Lower leg skin (tissue), 4 donors: ENCODE measurements at regions not wholly inside any gene's neighbourhood (a gene's known extent, or its start where the extent isn't known, plus 50 kb on each side); places are given as distances from the start of the nearest gene placed in this dataset.
A peak's percentile ranks its signal among the peaks of the same experiment; 100 is the strongest.

Experiments used
- DNase-seq, 2 donors: peaks; one replicate each; pipeline ENCODE4 v3.0.0-alpha.2; 2019; ENCODE audit warnings: low spot score in 2 of 2
- H3K4me3 ChIP-seq: fragments of 200-600 bp; sonication (generic); 2 replicates; pipeline ENCODE4 v1.5.1; 2017; ENCODE audit warnings: mild to moderate bottlenecking, low read depth; ENCODE audit not compliant: poor library complexity, severe bottlenecking
- POLR2A ChIP-seq, 2 donors: fragments of 450-650 bp; IDR thresholded peaks; one replicate each; pipeline ENCODE4 v1.6.1; 2016 to 2017; ENCODE audit warnings: antibody characterized with exemption in 2 of 2, mild to moderate bottlenecking in 1 of 2, moderate library complexity in 1 of 2
- WGBS, 2 donors: methylation state at CpG; one replicate each; pipeline ENCODE4 v1.1.5; 2018; 5-methylcytosine and 5-hydroxymethylcytosine counted together
- intact Hi-C: fragments of 100-400 bp; cut with DNase I; formaldehyde crosslinking; loops from one replicate; pipeline ENCODE4 v1.15.0; 2023; ENCODE audit warnings: low total_unique reads
- TF ChIP-seq, protein P1 (sequence below), 3 donors: fragments of 450-650 bp; IDR thresholded peaks; one replicate each; pipeline ENCODE4 v1.5.1; 2016; ENCODE audit warnings: antibody characterized with exemption in 3 of 3, mild to moderate bottlenecking in 3 of 3, moderate library complexity in 2 of 3

- intact Hi-C loops: loop anchor here (10.0 kb wide), 1 partner anchor 262 kb away; no protein-coding TSS in a partner anchor
- TF ChIP-seq, protein P1, sequence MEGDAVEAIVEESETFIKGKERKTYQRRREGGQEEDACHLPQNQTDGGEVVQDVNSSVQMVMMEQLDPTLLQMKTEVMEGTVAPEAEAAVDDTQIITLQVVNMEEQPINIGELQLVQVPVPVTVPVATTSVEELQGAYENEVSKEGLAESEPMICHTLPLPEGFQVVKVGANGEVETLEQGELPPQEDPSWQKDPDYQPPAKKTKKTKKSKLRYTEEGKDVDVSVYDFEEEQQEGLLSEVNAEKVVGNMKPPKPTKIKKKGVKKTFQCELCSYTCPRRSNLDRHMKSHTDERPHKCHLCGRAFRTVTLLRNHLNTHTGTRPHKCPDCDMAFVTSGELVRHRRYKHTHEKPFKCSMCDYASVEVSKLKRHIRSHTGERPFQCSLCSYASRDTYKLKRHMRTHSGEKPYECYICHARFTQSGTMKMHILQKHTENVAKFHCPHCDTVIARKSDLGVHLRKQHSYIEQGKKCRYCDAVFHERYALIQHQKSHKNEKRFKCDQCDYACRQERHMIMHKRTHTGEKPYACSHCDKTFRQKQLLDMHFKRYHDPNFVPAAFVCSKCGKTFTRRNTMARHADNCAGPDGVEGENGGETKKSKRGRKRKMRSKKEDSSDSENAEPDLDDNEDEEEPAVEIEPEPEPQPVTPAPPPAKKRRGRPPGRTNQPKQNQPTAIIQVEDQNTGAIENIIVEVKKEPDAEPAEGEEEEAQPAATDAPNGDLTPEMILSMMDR (IDR thresholded peaks at IDR 0.05): no peak
- no peak for TF ChIP-seq POLR2A (IDR thresholded peaks at IDR 0.05)
These were observed 80.4 kb upstream of the ZCCHC2 start for GRCh38 chr18:62442391-62442790.

GRCh38 chr18:62445386-62445917 is 77.4 kb upstream of the ZCCHC2 start:
- intact Hi-C loops: loop anchor here (10.0 kb wide), 1 partner anchor 259 kb away; no protein-coding TSS in a partner anchor
- no peak overlapping the region for H3K4me3 ChIP-seq
- TF ChIP-seq, protein P1 (IDR thresholded peaks at IDR 0.05): no peak
- TF ChIP-seq POLR2A (IDR thresholded peaks at IDR 0.05): no peak
- DNase-seq: no peak
- WGBS, 2 donors: 52 to 57% methylated on average over 4 of the region's 4 CpGs

More at GRCh38 chr18:62442391-62442790, 80.4 kb upstream of the ZCCHC2 start:
- DNase-seq: peak in 1 of 2 donors; percentile 76
- WGBS, 2 donors: 99 to 100% methylated on average over 9 to 10 of the region's 10 CpGs
- H3K4me3 ChIP-seq: no peak overlapping the region

GRCh38 chr18:62446511-62446910 is 76.3 kb upstream of the ZCCHC2 start:
- no peak for DNase-seq
- intact Hi-C loops: loop anchor here (10.0 kb wide), 1 partner anchor 258 kb away; no protein-coding TSS in a partner anchor
- TF ChIP-seq POLR2A (IDR thresholded peaks at IDR 0.05): no peak
- TF ChIP-seq, protein P1 (IDR thresholded peaks at IDR 0.05): no peak
- no peak overlapping the region for H3K4me3 ChIP-seq
- 54 to 59% methylated on average over 2 of the region's 2 CpGs for WGBS, 2 donors

DNA sequence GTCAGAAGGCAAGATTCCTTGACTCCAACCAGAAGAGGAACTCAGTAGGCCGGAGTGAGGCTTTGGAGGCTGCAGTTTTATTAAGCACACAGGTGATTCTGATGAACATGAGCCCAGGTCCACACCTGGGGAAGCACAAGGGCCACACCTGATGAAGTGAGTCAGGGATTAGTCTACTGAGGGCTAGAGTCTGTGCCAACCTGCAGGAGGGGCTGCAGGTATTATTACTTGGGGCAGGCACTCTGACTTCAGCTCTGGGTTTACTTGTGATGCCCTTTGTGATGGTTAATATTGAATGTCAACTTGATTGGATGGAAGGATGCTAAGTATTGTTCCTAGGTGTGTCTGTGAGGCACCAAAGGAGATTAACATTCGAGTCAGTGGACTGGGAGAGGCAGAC is 75.2 kb upstream of the ZCCHC2 start:
- peak in 1 of 2 donors; percentile 64 for DNase-seq
- TF ChIP-seq POLR2A (IDR thresholded peaks at IDR 0.05): no peak
- TF ChIP-seq, protein P1 (IDR thresholded peaks at IDR 0.05): no peak
- no peak overlapping the region for H3K4me3 ChIP-seq
- 56 to 71% methylated on average over 2 of the region's 2 CpGs for WGBS, 2 donors
- intact Hi-C loops: loop anchor here (10.0 kb wide), 1 partner anchor 257 kb away; no protein-coding TSS in a partner anchor

- TF ChIP-seq POLR2A (IDR thresholded peaks at IDR 0.05): no peak
- TF ChIP-seq, protein P1 (IDR thresholded peaks at IDR 0.05): no peak
- DNase-seq: no peak
- intact Hi-C loops: loop anchor here (10.0 kb wide), 1 partner anchor 256 kb away; no protein-coding TSS in a partner anchor
- no peak overlapping the region for H3K4me3 ChIP-seq
- 47 to 57% methylated on average over 6 of the region's 6 CpGs for WGBS, 2 donors
These were observed 74.4 kb upstream of the ZCCHC2 start for GRCh38 chr18:62448426-62448825.
